H9 (cell line): ENCODE measurements at regions not wholly inside any gene's neighbourhood (a gene's known extent, or its start where the extent isn't known, plus 50 kb on each side); places are given as distances from the start of the nearest gene placed in this dataset.

Experiments
- DNase-seq: peaks from one replicate; pipeline ENCODE4 v3.0.0-alpha.2; 2017
- H2AFZ ChIP-seq: one replicate; pipeline ENCODE4 v1.6.1; 2013; ENCODE audit warnings: mild to moderate bottlenecking, low read length, control low read depth, moderate library complexity
- H2AK5ac ChIP-seq: 2 replicates; pipeline ENCODE4 v1.6.1; 2013; ENCODE audit warnings: low read length, control low read depth, mixed read lengths; ENCODE audit not compliant: insufficient read length
- H2BK120ac ChIP-seq: one replicate; pipeline ENCODE4 v1.6.1; 2013; ENCODE audit warnings: low read depth, mild to moderate bottlenecking, low read length, control low read depth, inconsistent platforms; ENCODE audit not compliant: poor library complexity, severe bottlenecking
- H2BK12ac ChIP-seq: 2 replicates; pipeline ENCODE4 v1.6.1; 2013; ENCODE audit warnings: low read length, control low read depth, mixed read lengths, low read depth; ENCODE audit not compliant: insufficient read length
- H2BK15ac ChIP-seq: 2 replicates; pipeline ENCODE4 v1.6.1; 2013; ENCODE audit warnings: low read depth, low read length, control low read depth
- H2BK20ac ChIP-seq: one replicate; pipeline ENCODE4 v1.6.1; 2013; ENCODE audit warnings: low read depth, mild to moderate bottlenecking, low read length, control low read depth, inconsistent platforms; ENCODE audit not compliant: poor library complexity, severe bottlenecking
- H2BK5ac ChIP-seq: 2 replicates; pipeline ENCODE4 v1.6.1; 2013; ENCODE audit warnings: low read length, control low read depth, mixed read lengths; ENCODE audit not compliant: insufficient read length
- H3K14ac ChIP-seq: 2 replicates; pipeline ENCODE4 v1.6.1; 2013; ENCODE audit warnings: low read length, control low read depth; ENCODE audit not compliant: insufficient read depth
- H3K18ac ChIP-seq: 2 replicates; pipeline ENCODE4 v1.6.1; 2013; ENCODE audit warnings: low read depth, mild to moderate bottlenecking, mixed read lengths, low read length, control low read depth; ENCODE audit not compliant: insufficient read length
- H3K23ac ChIP-seq: 2 replicates; pipeline ENCODE4 v1.6.1; 2013; ENCODE audit warnings: low read length, control low read depth, mixed read lengths, low read depth; ENCODE audit not compliant: insufficient read length
- H3K23me2 ChIP-seq: 2 replicates; pipeline ENCODE4 v1.6.1; 2013; ENCODE audit warnings: low read depth, mild to moderate bottlenecking, mixed read lengths, low read length, control low read depth; ENCODE audit not compliant: insufficient read length, poor library complexity, severe bottlenecking
- H3K27ac ChIP-seq: 2 replicates; pipeline ENCODE4 v1.5.1; 2013; ENCODE audit warnings: low read length, control low read depth, mixed read lengths, low read depth; ENCODE audit not compliant: insufficient read length
- H3K27me3 ChIP-seq: 2 replicates; pipeline ENCODE4 v1.6.1; 2013; ENCODE audit warnings: low read length, control low read depth, inconsistent platforms; ENCODE audit not compliant: insufficient read depth
- H3K4ac ChIP-seq: 2 replicates; pipeline ENCODE4 v1.6.1; 2013; ENCODE audit warnings: low read depth, mild to moderate bottlenecking, control low read depth, inconsistent platforms, low read length, moderate library complexity
- H3K4me1 ChIP-seq: 2 replicates; pipeline ENCODE4 v1.6.1; 2013; ENCODE audit warnings: low read length, control low read depth, inconsistent platforms; ENCODE audit not compliant: insufficient read depth
- H3K4me2 ChIP-seq: 2 replicates; pipeline ENCODE4 v1.6.1; 2013; ENCODE audit warnings: low read length, control low read depth, mixed read lengths; ENCODE audit not compliant: insufficient read length, insufficient read depth
- H3K56ac ChIP-seq: 2 replicates; pipeline ENCODE4 v1.6.1; 2013; ENCODE audit warnings: low read depth, mild to moderate bottlenecking, mixed read lengths, low read length, control low read depth; ENCODE audit not compliant: insufficient read length
- H3K79me1 ChIP-seq: 2 replicates; pipeline ENCODE4 v1.6.1; 2013; ENCODE audit warnings: low read depth, mild to moderate bottlenecking, moderate library complexity, low read length, control low read depth, inconsistent platforms; ENCODE audit not compliant: insufficient read depth, poor library complexity, severe bottlenecking
- H3K79me2 ChIP-seq: 2 replicates; pipeline ENCODE4 v1.6.1; 2013; ENCODE audit warnings: low read length, control low read depth, inconsistent platforms; ENCODE audit not compliant: insufficient read depth
- H3K9ac ChIP-seq: 2 replicates; pipeline ENCODE4 v1.6.1; 2013; ENCODE audit warnings: low read length, control low read depth, mixed read lengths; ENCODE audit not compliant: insufficient read length; ENCODE audit errors: extremely low read depth
- H3K9me3 ChIP-seq: one replicate; pipeline ENCODE4 v1.6.1; 2013; ENCODE audit warnings: low read depth, low read length, inconsistent platforms; ENCODE audit not compliant: control insufficient read depth
- H3T11ph ChIP-seq: one replicate; pipeline ENCODE4 v1.6.1; 2013; ENCODE audit warnings: mild to moderate bottlenecking, low read length, control low read depth, inconsistent platforms
- H4K20me1 ChIP-seq: one replicate; pipeline ENCODE4 v1.6.1; 2013; ENCODE audit not compliant: control insufficient read depth, insufficient read length, insufficient read depth
- H4K5ac ChIP-seq: 2 replicates; pipeline ENCODE4 v1.6.1; 2013; ENCODE audit warnings: low read depth, mild to moderate bottlenecking, mixed read lengths, low read length, control low read depth; ENCODE audit not compliant: insufficient read length
- H4K8ac ChIP-seq: replicated peaks from 2 replicates; pipeline ENCODE4 v1.6.1; 2013; ENCODE audit warnings: low read length, control low read depth, mixed read lengths, low read depth; ENCODE audit not compliant: insufficient read length
- H4K91ac ChIP-seq: 2 replicates; pipeline ENCODE4 v1.6.1; 2013; ENCODE audit warnings: low read depth, mild to moderate bottlenecking, moderate library complexity, mixed read lengths, low read length, control low read depth; ENCODE audit not compliant: insufficient read length
- H3K27ac Mint-ChIP-seq, 3 experiments: 2 replicates in 2 of 3; 3 replicates in 1 of 3; pipeline ENCODE4 v1.8.0; 2020 to 2021; ENCODE audit warnings: mixed read lengths in 3 of 3, mild to moderate bottlenecking in 1 of 3, moderate library complexity in 1 of 3
- H3K27me3 Mint-ChIP-seq: 2 replicates; pipeline ENCODE4 v1.8.0; 2021; ENCODE audit warnings: low read depth, mild to moderate bottlenecking, moderate library complexity, mixed read lengths
- H3K36me3 Mint-ChIP-seq, 3 experiments: 2 replicates in 2 of 3; 3 replicates in 1 of 3; pipeline ENCODE4 v1.8.0; 2020 to 2021; ENCODE audit warnings: low read depth in 3 of 3, mixed read lengths in 3 of 3; ENCODE audit not compliant: insufficient read depth in 1 of 3
- H3K4me1 Mint-ChIP-seq, 2 experiments: 2 replicates each; pipeline ENCODE4 v1.8.0; 2020; ENCODE audit warnings: mixed read lengths in 2 of 2
- H3K4me3 Mint-ChIP-seq, 2 experiments: 2 replicates in 1 of 2; 3 replicates in 1 of 2; pipeline ENCODE4 v1.8.0; 2020 to 2021; ENCODE audit warnings: mild to moderate bottlenecking in 2 of 2, mixed read lengths in 2 of 2, moderate library complexity in 1 of 2
- H3K9me3 Mint-ChIP-seq, 2 experiments: 2 replicates in 1 of 2; 3 replicates in 1 of 2; pipeline ENCODE4 v1.8.0; 2020; ENCODE audit warnings: mild to moderate bottlenecking in 2 of 2, mixed read lengths in 2 of 2, moderate library complexity in 1 of 2
- CTCF ChIP-seq: fragments of 200-600 bp; sonication (generic); conservative IDR thresholded peaks from 3 replicates; pipeline ENCODE4 v1.8.0; 2021; ENCODE audit warnings: antibody characterized with exemption, mild to moderate bottlenecking
- WGBS: extraction: QIAGEN DNeasy Blood & Tissue Kit; methylation state at CpG from one replicate; pipeline ENCODE4 v1.1.7; 2013; ENCODE audit warnings: missing lambda C conversion rate, low lambda C conversion rate, mixed read lengths; ENCODE audit not compliant: insufficient read length; ENCODE audit errors: extremely low coverage; 5-methylcytosine and 5-hydroxymethylcytosine counted together

GRCh38 chr6:98670045-98670746 is 164.2 kb upstream of the POU3F2 start:
- peaks cover 2% of the 10 kb centered on the region; the same call in 1 of the 2 replicates for H3K4me1 ChIP-seq
- Mint-ChIP-seq H3K27me3 (no peaks in the 10 kb centered on the region), H3K36me3 (no peaks in the 10 kb centered on the region), H3K4me3 (no peak overlapping the region), H3K9me3 (no peaks in the 10 kb centered on the region), H3K4me1 (peaks cover 15 to 17% of the 10 kb centered on the region in 2 experiments), H3K27ac (no peak overlapping the region)
- H3K27me3 ChIP-seq = no peaks in the 10 kb centered on the region
- WGBS = no CpG with 5 or more reads among the region's 3 CpGs
- no peak overlapping the region for H3K4ac ChIP-seq
- H3T11ph ChIP-seq = no peak overlapping the region
- H4K8ac ChIP-seq = no peak overlapping the region
- no peak for TF ChIP-seq CTCF
- no peak overlapping the region for H3K56ac ChIP-seq
- H3K79me1 ChIP-seq = no peaks in the 10 kb centered on the region
- no peaks in the 10 kb centered on the region for H4K20me1 ChIP-seq
- H3K14ac ChIP-seq = no peak overlapping the region
- no peak overlapping the region for H2BK120ac ChIP-seq
- no peak overlapping the region for H4K91ac ChIP-seq
- H3K27ac ChIP-seq = no peak overlapping the region
- no peak overlapping the region for H2BK15ac ChIP-seq
- H3K9me3 ChIP-seq = no peaks in the 10 kb centered on the region
- no peaks in the 10 kb centered on the region for H3K23me2 ChIP-seq
- no peak overlapping the region for H3K23ac ChIP-seq
- no peak overlapping the region for H4K5ac ChIP-seq
- no peak overlapping the region for H2AK5ac ChIP-seq
- no peak overlapping the region for H2BK12ac ChIP-seq
- no peak overlapping the region for H3K18ac ChIP-seq
- no peak for DNase-seq
- no peak overlapping the region for H2BK20ac ChIP-seq
- H3K4me2 ChIP-seq = no peak overlapping the region
- H3K9ac ChIP-seq = no peak overlapping the region
- H2BK5ac ChIP-seq = no peak overlapping the region
- no peak overlapping the region for H2AFZ ChIP-seq
- H3K79me2 ChIP-seq = no peaks in the 10 kb centered on the region
